Spleen (tissue), 11 donors: ENCODE measurements at regions not wholly inside any gene's neighbourhood (a gene's known extent, or its start where the extent isn't known, plus 50 kb on each side); places are given as distances from the start of the nearest gene placed in this dataset.

Experiments
- DNase-seq: peaks from one replicate; pipeline ENCODE4 v3.0.0-alpha.2; 2020
- H3K27ac ChIP-seq, 8 donors: fragments of 200-600 bp; sonication (generic) in 7 of 8; 1 replicate in 4 of 8; 2 replicates in 4 of 8; pipeline versions ENCODE4 v1.5.0 to v1.8.0; 2016 to 2021; ENCODE audit warnings: inconsistent platforms in 4 of 8, mild to moderate bottlenecking in 4 of 8, moderate library complexity in 1 of 8
- H3K27me3 ChIP-seq, 7 donors: fragments of 200-600 bp; sonication (generic) in 6 of 7; replicated peaks in 1 of 7; 1 replicate in 4 of 7; 2 replicates in 3 of 7; pipeline versions ENCODE4 v1.5.0 to v1.8.0; 2016 to 2021; ENCODE audit warnings: inconsistent platforms in 3 of 7, mild to moderate bottlenecking in 1 of 7
- H3K36me3 ChIP-seq, 6 donors: fragments of 200-600 bp; sonication (generic) in 5 of 6; 1 replicate in 4 of 6; 2 replicates in 2 of 6; pipeline versions ENCODE4 v1.5.0 to v1.8.0; 2016 to 2021; ENCODE audit warnings: inconsistent platforms in 2 of 6
- H3K4me1 ChIP-seq, 6 donors: fragments of 200-600 bp; sonication (generic) in 5 of 6; 1 replicate in 3 of 6; 2 replicates in 3 of 6; pipeline versions ENCODE4 v1.5.0 to v1.8.0; 2016 to 2021; ENCODE audit warnings: inconsistent platforms in 3 of 6
- H3K4me3 ChIP-seq, 8 donors: fragments of 200-600 bp; sonication (generic) in 7 of 8; 1 replicate in 4 of 8; 2 replicates in 4 of 8; pipeline versions ENCODE4 v1.5.0 to v1.8.0; 2016 to 2021; ENCODE audit warnings: inconsistent platforms in 4 of 8, mild to moderate bottlenecking in 4 of 8, moderate library complexity in 2 of 8
- H3K9me3 ChIP-seq, 8 donors: fragments of 200-600 bp; sonication (generic) in 7 of 8; 1 replicate in 4 of 8; 2 replicates in 4 of 8; pipeline versions ENCODE4 v1.5.0 to v1.8.0; 2016 to 2021; ENCODE audit warnings: inconsistent platforms in 4 of 8
- POLR2A ChIP-seq, 3 donors: fragments of 450-650 bp; IDR thresholded peaks; one replicate each; pipeline ENCODE4 v1.5.1; 2017; ENCODE audit warnings: antibody characterized with exemption in 3 of 3, mild to moderate bottlenecking in 1 of 3
- POLR2AphosphoS5 ChIP-seq, 3 donors: sonication (generic); formaldehyde crosslinking; IDR thresholded peaks; one replicate each; pipeline ENCODE4 v1.5.1; 2017; ENCODE audit warnings: antibody characterized with exemption in 3 of 3
- WGBS, 5 donors: extraction: QIAGEN DNeasy Blood & Tissue Kit in 3 of 5; methylation state at CpG; one replicate each; pipeline versions ENCODE4 v1.1.5 to v1.1.7; 2013 to 2018; 5-methylcytosine and 5-hydroxymethylcytosine counted together
- intact Hi-C: fragments of 100-400 bp; cut with DNase I; formaldehyde crosslinking; loops from one replicate; pipeline ENCODE4 v1.15.0; 2023; ENCODE audit warnings: low total_unique reads
- TF ChIP-seq, protein P1 (sequence below), 11 experiments: fragments of 200-600 bp in 7 of 11; fragments of 450-650 bp in 4 of 11; sonication (generic) in 4 of 11; IDR thresholded peaks in 8 of 11; conservative IDR thresholded peaks in 3 of 11; 1 replicate in 7 of 11; 2 replicates in 4 of 11; pipeline versions ENCODE4 v1.4.0 to v1.8.0; 2016 to 2021; ENCODE audit warnings: antibody characterized with exemption in 11 of 11, inconsistent platforms in 4 of 11, mild to moderate bottlenecking in 1 of 11
- donor health status: healthy with polysubstance abuse.
- donor health status: DM: no; HTN: no; CAD: no; lungs with moderate emphysema.
- donor health status: DM: no; HTN: no; CAD: no.
- donor health status: Bipolar disorder and iron deficiency.
- donor health status: healthy.
- donor health status: DM: no; HTN: no; CAD: no.
- donor health status: DM: yes; HTN: yes; CAD: no.

DNA sequence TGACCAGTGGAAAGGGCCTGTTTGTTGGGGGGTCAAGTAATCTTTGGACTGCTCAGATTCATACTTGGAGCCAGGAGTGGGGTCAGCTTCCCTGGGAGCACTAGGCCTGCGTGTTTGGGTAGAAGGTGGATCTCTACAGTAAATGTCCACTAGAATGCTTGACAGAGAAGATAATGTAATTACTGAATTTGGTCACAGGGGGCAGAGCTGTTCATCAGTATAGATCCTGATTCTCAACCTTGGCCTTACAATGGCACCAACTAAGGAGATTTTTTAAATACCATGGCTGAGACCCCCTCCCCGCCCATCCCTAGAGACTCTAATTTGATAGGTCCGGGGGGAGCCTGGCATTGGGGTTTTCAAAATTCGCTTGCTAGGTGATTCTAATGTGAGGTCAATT, 217.5 kb upstream of the PLXNA2 start:
- no peak overlapping the region for H3K4me3 ChIP-seq
- WGBS, 5 donors: 77 to 92% (median 84%) methylated on average over 4 of the region's 4 CpGs
- intact Hi-C loops: no loop called here
- DNase-seq: no peak
- TF ChIP-seq POLR2A (IDR thresholded peaks at IDR 0.05): no peak
- TF ChIP-seq, protein P1, sequence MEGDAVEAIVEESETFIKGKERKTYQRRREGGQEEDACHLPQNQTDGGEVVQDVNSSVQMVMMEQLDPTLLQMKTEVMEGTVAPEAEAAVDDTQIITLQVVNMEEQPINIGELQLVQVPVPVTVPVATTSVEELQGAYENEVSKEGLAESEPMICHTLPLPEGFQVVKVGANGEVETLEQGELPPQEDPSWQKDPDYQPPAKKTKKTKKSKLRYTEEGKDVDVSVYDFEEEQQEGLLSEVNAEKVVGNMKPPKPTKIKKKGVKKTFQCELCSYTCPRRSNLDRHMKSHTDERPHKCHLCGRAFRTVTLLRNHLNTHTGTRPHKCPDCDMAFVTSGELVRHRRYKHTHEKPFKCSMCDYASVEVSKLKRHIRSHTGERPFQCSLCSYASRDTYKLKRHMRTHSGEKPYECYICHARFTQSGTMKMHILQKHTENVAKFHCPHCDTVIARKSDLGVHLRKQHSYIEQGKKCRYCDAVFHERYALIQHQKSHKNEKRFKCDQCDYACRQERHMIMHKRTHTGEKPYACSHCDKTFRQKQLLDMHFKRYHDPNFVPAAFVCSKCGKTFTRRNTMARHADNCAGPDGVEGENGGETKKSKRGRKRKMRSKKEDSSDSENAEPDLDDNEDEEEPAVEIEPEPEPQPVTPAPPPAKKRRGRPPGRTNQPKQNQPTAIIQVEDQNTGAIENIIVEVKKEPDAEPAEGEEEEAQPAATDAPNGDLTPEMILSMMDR (IDR thresholded peaks at IDR 0.05 in 8 of 11, conservative IDR thresholded peaks at IDR 0.05 in 3 of 11): no peak
- no peak for TF ChIP-seq POLR2AphosphoS5 (IDR thresholded peaks at IDR 0.05)
- no peak overlapping the region for H3K27ac ChIP-seq
- H3K27me3 ChIP-seq: peaks cover 0 to 3% (median 0%) of the 10 kb centered on the region in 7 donors
- H3K36me3 ChIP-seq: no peaks in the 10 kb centered on the region
- H3K9me3 ChIP-seq: peaks cover 0 to 8% (median 4%) of the 10 kb centered on the region in 8 donors
- no peaks in the 10 kb centered on the region for H3K4me1 ChIP-seq

DNA sequence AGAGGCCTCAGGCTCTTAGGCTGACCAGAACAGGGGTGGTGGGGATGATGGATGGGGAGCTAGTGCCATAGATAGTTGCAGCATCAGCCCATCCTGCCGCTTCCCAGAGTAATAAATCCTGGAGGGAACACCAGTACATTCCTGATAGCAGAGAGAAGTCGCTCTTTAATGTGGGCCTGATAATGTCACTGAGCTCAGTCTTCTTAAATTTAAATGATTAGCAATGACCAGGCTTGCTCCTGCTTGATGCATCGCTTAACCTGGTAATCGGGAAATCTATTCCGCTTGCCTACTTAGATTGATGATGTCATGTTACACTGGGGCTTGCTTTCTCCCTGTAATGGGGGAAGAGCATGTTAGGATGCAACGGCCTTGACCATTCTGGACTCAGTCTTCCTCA, 218.6 kb upstream of the PLXNA2 start:
- no peaks in the 10 kb centered on the region for H3K4me1 ChIP-seq
- no peak for DNase-seq
- 68 to 78% (median 76%) methylated on average over 6 of the region's 6 CpGs for WGBS, 5 donors
- intact Hi-C loops: no loop called here
- no peaks in the 10 kb centered on the region for H3K36me3 ChIP-seq
- TF ChIP-seq POLR2AphosphoS5 (IDR thresholded peaks at IDR 0.05) (no peak), POLR2A (IDR thresholded peaks at IDR 0.05) (no peak)
- TF ChIP-seq, protein P1 (IDR thresholded peaks at IDR 0.05 in 8 of 11, conservative IDR thresholded peaks at IDR 0.05 in 3 of 11): no peak
- H3K4me3 ChIP-seq: no peak overlapping the region
- H3K27me3 ChIP-seq: peaks cover 0 to 3% (median 0%) of the 10 kb centered on the region in 7 donors
- H3K27ac ChIP-seq: no peak overlapping the region
- no peaks in the 10 kb centered on the region for H3K9me3 ChIP-seq

GRCh38 chr1:208465266-208465665, 221.1 kb upstream of the PLXNA2 start:
- WGBS, 5 donors: 75 to 85% (median 82%) methylated on average over 3 of the region's 3 CpGs
- no peaks in the 10 kb centered on the region for H3K9me3 ChIP-seq
- no peak overlapping the region for H3K4me3 ChIP-seq
- intact Hi-C loops: no loop called here
- no peaks in the 10 kb centered on the region for H3K4me1 ChIP-seq
- no peak for DNase-seq
- peaks cover 0 to 13% (median 0%) of the 10 kb centered on the region in 7 donors for H3K27me3 ChIP-seq
- no peaks in the 10 kb centered on the region for H3K36me3 ChIP-seq
- no peak overlapping the region for H3K27ac ChIP-seq
- TF ChIP-seq, protein P1 (IDR thresholded peaks at IDR 0.05 in 8 of 11, conservative IDR thresholded peaks at IDR 0.05 in 3 of 11): no peak
- no peak for TF ChIP-seq POLR2AphosphoS5 (IDR thresholded peaks at IDR 0.05)
- no peak for TF ChIP-seq POLR2A (IDR thresholded peaks at IDR 0.05)

- Histone ChIP-seq H3K36me3 (no peaks in the 10 kb centered on the region), H3K4me3 (no peak overlapping the region), H3K4me1 (no peaks in the 10 kb centered on the region), H3K9me3 (no peaks in the 10 kb centered on the region), H3K27ac (no peak overlapping the region), H3K27me3 (peaks cover 0 to 10% (median 0%) of the 10 kb centered on the region in 7 donors)
- no peak for TF ChIP-seq POLR2AphosphoS5 (IDR thresholded peaks at IDR 0.05)
- TF ChIP-seq, protein P1 (IDR thresholded peaks at IDR 0.05 in 8 of 11, conservative IDR thresholded peaks at IDR 0.05 in 3 of 11): no peak
- no peak for TF ChIP-seq POLR2A (IDR thresholded peaks at IDR 0.05)
- WGBS, 5 donors: 74 to 89% (median 87%) methylated on average over 4 of the region's 4 CpGs
- intact Hi-C loops: no loop called here
- DNase-seq: no peak
Observed at GRCh38 chr1:208465786-208466590, 221.8 kb upstream of the PLXNA2 start.
